ENCODE measurements at regions not wholly inside any gene's neighbourhood (a gene's known extent, or its start where the extent isn't known, plus 50 kb on each side); places are given as distances from the start of the nearest gene placed in this dataset.

GRCh38 chr3:106010829-106011228 lies 142.0 kb upstream of the CBLB start:
- TF ChIP-seq, protein P1, sequence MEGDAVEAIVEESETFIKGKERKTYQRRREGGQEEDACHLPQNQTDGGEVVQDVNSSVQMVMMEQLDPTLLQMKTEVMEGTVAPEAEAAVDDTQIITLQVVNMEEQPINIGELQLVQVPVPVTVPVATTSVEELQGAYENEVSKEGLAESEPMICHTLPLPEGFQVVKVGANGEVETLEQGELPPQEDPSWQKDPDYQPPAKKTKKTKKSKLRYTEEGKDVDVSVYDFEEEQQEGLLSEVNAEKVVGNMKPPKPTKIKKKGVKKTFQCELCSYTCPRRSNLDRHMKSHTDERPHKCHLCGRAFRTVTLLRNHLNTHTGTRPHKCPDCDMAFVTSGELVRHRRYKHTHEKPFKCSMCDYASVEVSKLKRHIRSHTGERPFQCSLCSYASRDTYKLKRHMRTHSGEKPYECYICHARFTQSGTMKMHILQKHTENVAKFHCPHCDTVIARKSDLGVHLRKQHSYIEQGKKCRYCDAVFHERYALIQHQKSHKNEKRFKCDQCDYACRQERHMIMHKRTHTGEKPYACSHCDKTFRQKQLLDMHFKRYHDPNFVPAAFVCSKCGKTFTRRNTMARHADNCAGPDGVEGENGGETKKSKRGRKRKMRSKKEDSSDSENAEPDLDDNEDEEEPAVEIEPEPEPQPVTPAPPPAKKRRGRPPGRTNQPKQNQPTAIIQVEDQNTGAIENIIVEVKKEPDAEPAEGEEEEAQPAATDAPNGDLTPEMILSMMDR (IDR thresholded peaks at IDR 0.05; ENCODE audit: insufficient read depth, low read depth, low read length) = no peak
- H3K4me3 ChIP-seq (ENCODE audit: low read depth, low read length) = no peak overlapping the region
- DNase-seq (ENCODE audit: low read depth) = no peak

DNA sequence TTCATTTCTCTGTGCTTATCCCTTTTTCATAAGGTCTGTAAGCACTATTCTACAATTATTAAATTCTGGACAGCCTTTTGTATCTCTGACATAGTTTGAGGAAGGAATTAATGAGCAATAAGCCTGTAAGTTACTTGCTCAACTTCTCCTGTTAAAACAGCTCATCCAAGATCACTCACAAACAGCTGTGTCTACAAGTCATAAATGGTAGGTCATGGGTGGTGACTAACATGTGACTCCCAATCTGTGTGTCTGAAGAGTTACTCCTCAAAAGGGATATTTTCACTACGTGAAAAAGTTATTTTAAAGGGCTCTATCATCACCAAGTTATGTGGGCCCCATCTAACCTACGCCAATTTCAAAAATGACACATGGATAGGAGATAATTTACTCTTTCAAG lies 145.2 kb upstream of the CBLB start:
- TF ChIP-seq, protein P1 (IDR thresholded peaks at IDR 0.05; ENCODE audit: insufficient read depth, low read depth, low read length) = no peak
- peak; percentile 90 for DNase-seq (ENCODE audit: low read depth)
- no peak overlapping the region for H3K4me3 ChIP-seq (ENCODE audit: low read depth, low read length)

- TF ChIP-seq, protein P1 (IDR thresholded peaks at IDR 0.05; ENCODE audit: insufficient read depth, low read depth, low read length) = no peak
- no peak for DNase-seq (ENCODE audit: low read depth)
- no peak overlapping the region for H3K4me3 ChIP-seq (ENCODE audit: low read depth, low read length)
These were observed 145.7 kb upstream of the CBLB start for GRCh38 chr3:106014518-106014917.

DNA sequence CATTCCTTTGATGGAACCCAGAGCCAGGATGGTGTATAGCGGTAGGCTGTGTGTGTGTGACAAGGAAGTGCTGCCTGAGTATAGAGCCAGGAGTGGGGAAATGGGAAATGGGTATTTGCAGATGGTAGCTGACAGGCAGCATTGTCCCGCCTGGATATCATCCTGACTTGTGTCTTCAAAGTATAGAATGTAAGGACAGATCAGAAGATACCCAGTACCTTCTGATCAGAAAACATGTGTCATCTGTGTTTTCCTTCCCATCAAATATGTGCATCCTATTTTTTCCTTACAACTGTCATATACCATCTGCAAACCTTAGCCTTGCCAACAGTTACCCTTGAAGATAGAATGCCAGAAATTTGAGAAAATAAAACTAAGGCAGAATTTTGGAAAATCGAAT lies 146.2 kb upstream of the CBLB start:
- TF ChIP-seq, protein P1 (IDR thresholded peaks at IDR 0.05; ENCODE audit: insufficient read depth, low read depth, low read length) = no peak
- no peak overlapping the region for H3K4me3 ChIP-seq (ENCODE audit: low read depth, low read length)
- DNase-seq (ENCODE audit: low read depth) = no peak

GRCh38 chr3:106018102-106018501 lies 149.3 kb upstream of the CBLB start:
- no peak overlapping the region for H3K4me3 ChIP-seq (ENCODE audit: low read depth, low read length)
- TF ChIP-seq, protein P1 (IDR thresholded peaks at IDR 0.05; ENCODE audit: insufficient read depth, low read depth, low read length) = no peak
- DNase-seq (ENCODE audit: low read depth) = no peak

DNA sequence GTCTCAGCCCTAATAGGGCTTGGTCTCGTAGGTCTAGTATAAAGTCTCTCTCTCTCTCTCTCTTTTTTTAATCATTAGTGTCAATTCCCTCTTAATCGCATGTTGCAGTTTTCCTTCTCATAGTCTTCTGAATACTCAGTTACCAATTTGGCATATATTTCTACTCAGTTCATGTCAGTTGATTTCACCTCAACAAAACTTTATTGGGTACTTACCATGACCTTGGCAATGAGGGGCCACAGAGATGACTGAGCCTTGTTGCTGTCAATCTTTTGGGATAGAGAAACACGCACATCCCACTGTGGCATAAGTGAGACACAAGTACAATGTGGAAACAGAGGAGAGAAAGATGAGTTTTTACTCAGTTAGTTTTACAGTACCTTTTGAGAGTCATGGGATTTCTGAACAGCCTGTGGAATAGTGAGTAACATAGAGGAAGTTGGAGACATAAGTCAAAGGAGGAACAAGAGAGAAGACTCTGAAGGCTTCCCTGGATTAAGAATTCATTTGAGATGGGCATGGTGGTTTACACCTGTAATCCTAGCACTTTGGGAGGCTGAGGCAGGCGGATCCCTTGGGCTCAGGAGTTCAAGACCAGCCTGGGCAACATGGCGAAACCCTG lies 150.2 kb upstream of the CBLB start:
- DNase-seq (ENCODE audit: low read depth) = no peak
- TF ChIP-seq, protein P1 (IDR thresholded peaks at IDR 0.05; ENCODE audit: insufficient read depth, low read depth, low read length) = no peak
- H3K4me3 ChIP-seq (ENCODE audit: low read depth, low read length) = no peak overlapping the region

DNA sequence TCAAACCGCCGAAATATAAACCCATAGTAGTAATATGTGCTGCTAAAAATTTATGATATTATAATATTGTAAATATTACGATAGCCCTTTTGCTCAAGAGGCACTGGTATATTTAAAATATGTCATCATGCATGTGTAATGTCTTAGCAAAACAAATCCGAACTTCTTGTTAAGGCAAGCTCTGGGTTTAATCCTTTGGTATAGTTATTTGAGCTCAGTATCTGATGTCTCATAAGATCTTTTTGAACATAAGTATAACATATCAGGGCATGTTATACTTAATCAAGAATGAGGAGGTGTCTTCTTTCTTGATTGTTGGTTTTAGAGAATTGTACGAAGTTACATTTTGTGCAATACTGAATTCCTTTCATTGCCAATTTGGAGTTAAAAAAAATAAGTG lies 154.1 kb upstream of the CBLB start:
- DNase-seq (ENCODE audit: low read depth) = no peak
- no peak overlapping the region for H3K4me3 ChIP-seq (ENCODE audit: low read depth, low read length)
- TF ChIP-seq, protein P1 (IDR thresholded peaks at IDR 0.05; ENCODE audit: insufficient read depth, low read depth, low read length) = no peak
